ENCODE measurements at regions not wholly inside any gene's neighbourhood (a gene's known extent, or its start where the extent isn't known, plus 50 kb on each side); places are given as distances from the start of the nearest gene placed in this dataset.

GRCh38 chr15:92725171-92725570, 69.6 kb upstream of the FAM174B start:
- peaks cover 0 to 2% of the 10 kb centered on the region in 2 experiments for H4K20me1 ChIP-seq (replicated peaks in 1 of 2; ENCODE audit: control insufficient read depth in 1 of 2, insufficient read depth in 2 of 2, low read length in 2 of 2)

More at GRCh38 chr15:92725171-92725570, 69.6 kb upstream of the FAM174B start:
- Histone ChIP-seq H3K4me1 (replicated peaks in 1 of 4; ENCODE audit: control insufficient read depth in 3 of 4, insufficient read depth in 4 of 4, low read length in 3 of 4) (no peaks in the 10 kb centered on the region), H3K9me3 (ENCODE audit: insufficient read depth in 2 of 2, low read depth in 1 of 2, low read length in 1 of 2) (no peaks in the 10 kb centered on the region), H4K5ac (ENCODE audit: insufficient read length, low read depth, low read length) (no peak overlapping the region), H4K8ac (ENCODE audit: extremely low read depth, insufficient read depth, low read length) (no peak overlapping the region), H3K4me2 (ENCODE audit: insufficient read depth in 1 of 2, low read depth in 2 of 2, low read length in 2 of 2) (no peak overlapping the region), H3K56ac (replicated peaks; ENCODE audit: insufficient read length, low read depth, low read length) (no peak overlapping the region), H4K91ac (replicated peaks; ENCODE audit: insufficient read length, low read length) (no peak overlapping the region), H2BK15ac (ENCODE audit: low read length) (no peak overlapping the region), H3K27ac (ENCODE audit: low read depth, low read length) (no peak overlapping the region), H2BK5ac (ENCODE audit: low read depth, low read length) (no peak overlapping the region), H2AFZ (ENCODE audit: low read length) (no peak overlapping the region), H3K14ac (ENCODE audit: insufficient read length) (no peak overlapping the region), H3K4me3 (ENCODE audit: extremely low read depth in 1 of 4, insufficient read depth in 2 of 4, low read depth in 3 of 4, low read length in 4 of 4) (no peak overlapping the region), H3K18ac (ENCODE audit: extremely low read depth, low read length) (no peak overlapping the region), H3K23ac (ENCODE audit: insufficient read length) (no peak overlapping the region), H3K36me3 (ENCODE audit: control insufficient read depth in 2 of 4, insufficient read depth in 4 of 4, low read length in 3 of 4) (no peaks in the 10 kb centered on the region), H3K79me2 (ENCODE audit: control insufficient read depth in 1 of 2, insufficient read depth in 2 of 2, low read length in 2 of 2) (no peaks in the 10 kb centered on the region), H2BK20ac (ENCODE audit: low read length) (no peak overlapping the region), H3K79me1 (ENCODE audit: low read depth, low read length) (no peaks in the 10 kb centered on the region), H2BK12ac (ENCODE audit: low read depth, low read length) (no peak overlapping the region), H2AK5ac (ENCODE audit: low read depth, low read length) (no peak overlapping the region), H3K9ac (replicated peaks in 1 of 4; ENCODE audit: extremely low read depth in 1 of 4, low read depth in 3 of 4, low read length in 3 of 4) (no peak overlapping the region), H3K23me2 (ENCODE audit: low read depth, low read length) (no peaks in the 10 kb centered on the region), H3K27me3 (replicated peaks in 1 of 4; ENCODE audit: control insufficient read depth in 3 of 4, extremely low read depth in 1 of 4, insufficient read depth in 3 of 4, low read length in 3 of 4) (no peaks in the 10 kb centered on the region), H2BK120ac (replicated peaks; ENCODE audit: low read depth, low read length) (no peak overlapping the region), H3K4ac (replicated peaks; ENCODE audit: insufficient read length, low read depth, low read length) (no peak overlapping the region)
- TF ChIP-seq MAFK (IDR thresholded peaks at IDR 0.05; ENCODE audit: low read depth, low read length) (no peak), BACH1 (IDR thresholded peaks at IDR 0.05; ENCODE audit: low read length) (no peak), GTF2F1 (IDR thresholded peaks at IDR 0.05; ENCODE audit: borderline replicate concordance, low read depth, low read length) (no peak), CREB1 (IDR thresholded peaks at IDR 0.05) (no peak), ASH2L (IDR thresholded peaks at IDR 0.05; ENCODE audit: low read length) (no peak), HDAC2 (IDR thresholded peaks at IDR 0.05; ENCODE audit: borderline replicate concordance in 1 of 2, low read depth in 2 of 2, low read length in 2 of 2) (no peak), JUND (IDR thresholded peaks at IDR 0.05; ENCODE audit: low read length) (no peak), NANOG (IDR thresholded peaks at IDR 0.05; ENCODE audit: insufficient read depth, low read depth, low read length, poor library complexity, severe bottlenecking) (no peak), GABPA (IDR thresholded peaks at IDR 0.05; ENCODE audit: borderline replicate concordance, insufficient read depth, low read length) (no peak), SP4 (IDR thresholded peaks at IDR 0.05; ENCODE audit: low read length) (no peak), RNF2 (IDR thresholded peaks at IDR 0.05; ENCODE audit: borderline replicate concordance, low read depth, low read length, missing control alignments, poor library complexity, severe bottlenecking) (no peak), CBX5 (IDR thresholded peaks at IDR 0.05; ENCODE audit: low read depth, low read length) (no peak), TEAD4 (IDR thresholded peaks at IDR 0.05; ENCODE audit: low read depth, low read length) (no peak), POU5F1 (IDR thresholded peaks at IDR 0.05; ENCODE audit: low read depth, low read length) (no peak), KDM1A (IDR thresholded peaks at IDR 0.05; ENCODE audit: borderline replicate concordance, low read length) (no peak), EZH2 (IDR thresholded peaks at IDR 0.05; ENCODE audit: low read depth, low read length, severe bottlenecking) (no peak)
- ChIA-PET CTCF (ENCODE audit: partially characterized antibody) (interaction anchor here (1.1 kb wide), 1 partner anchor 10 kb away, joined by 5 read pairs; no protein-coding TSS in a partner anchor), POLR2A (ENCODE audit: partially characterized antibody) (no interaction called here)
- WGBS, 2 experiments (ENCODE audit: extremely low coverage in 1 of 2, insufficient coverage in 1 of 2, insufficient read length in 1 of 2, insufficient replicate concordance in 2 of 2, low coverage in 1 of 2, low lambda C conversion rate in 2 of 2, missing lambda C conversion rate in 1 of 2), result 82% methylated on average over 2 of the region's 2 CpGs; no CpG with 5 or more reads in 1 of the 2 experiments
- FAIRE-seq, result no peak
- no peak for DNase-seq (ENCODE audit: low read depth in 1 of 2, low spot score in 2 of 2)
